COLO668 (cell line): ENCODE measurements at regions not wholly inside any gene's neighbourhood (a gene's known extent, or its start where the extent isn't known, plus 50 kb on each side); places are given as distances from the start of the nearest gene placed in this dataset.

Experiments
- DNase-seq: peaks from one replicate; lab custom pipeline; 2025; ENCODE audit not compliant: unreplicated experiment; lab: John Stamatoyannopoulos, UW

DNA sequence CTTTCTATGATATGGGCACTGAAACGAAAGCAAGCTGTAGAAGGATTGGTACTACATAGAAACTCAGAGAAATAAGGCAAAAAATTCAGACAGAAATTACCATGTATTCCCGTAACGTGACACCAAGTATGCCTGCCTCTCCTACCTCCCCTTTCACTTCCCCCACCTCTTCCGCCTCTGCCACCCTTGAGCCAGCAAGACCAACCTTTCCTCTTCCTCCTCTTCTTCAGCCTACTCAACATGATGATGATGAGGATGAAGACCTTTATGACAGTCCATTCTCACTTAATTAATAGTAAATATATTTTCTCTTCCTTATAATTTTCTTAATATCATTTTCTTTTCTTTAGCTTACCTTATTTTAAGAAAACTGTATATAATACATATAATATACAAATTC is 188.1 kb upstream of the VGLL2 start:
- no peak for DNase-seq

DNA sequence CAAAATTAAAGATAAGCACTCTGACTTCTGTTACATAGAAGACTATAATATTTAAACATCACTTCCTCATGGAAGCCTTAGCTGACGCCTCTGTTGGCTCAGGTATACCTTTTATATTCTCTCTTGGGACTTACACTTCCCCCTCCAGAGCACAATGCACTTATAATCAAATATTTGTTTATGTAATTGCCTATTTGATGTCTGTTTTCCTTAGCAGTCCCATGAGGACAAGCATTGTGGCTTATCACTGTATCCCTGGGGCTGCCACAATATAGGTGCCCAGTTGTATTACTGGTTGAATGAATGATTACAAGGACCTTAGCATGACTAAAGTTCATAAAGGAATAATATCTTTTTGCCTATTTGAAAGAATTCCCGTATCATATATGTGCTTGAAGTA is 186.7 kb upstream of the VGLL2 start:
- DNase-seq, result peak; percentile 32

DNA sequence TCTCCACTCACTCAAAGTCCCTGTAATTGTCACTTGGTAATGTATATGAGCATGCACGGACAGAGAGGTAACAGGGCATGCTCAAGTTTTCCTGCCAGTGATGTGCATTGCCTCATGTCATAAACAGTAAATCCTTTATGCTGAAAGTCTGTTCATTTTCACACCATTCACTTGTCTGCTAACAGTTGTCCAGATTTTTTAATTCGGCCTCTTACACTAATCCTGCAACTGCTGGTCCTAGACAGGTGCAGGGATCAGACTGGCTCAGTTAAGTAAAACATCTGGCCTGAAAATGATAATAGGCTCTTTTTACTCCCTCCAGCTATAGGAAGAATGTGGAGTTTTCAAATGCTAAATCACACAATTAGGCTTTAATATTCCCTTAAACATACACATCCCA is 185.4 kb upstream of the VGLL2 start:
- DNase-seq, result no peak

DNA sequence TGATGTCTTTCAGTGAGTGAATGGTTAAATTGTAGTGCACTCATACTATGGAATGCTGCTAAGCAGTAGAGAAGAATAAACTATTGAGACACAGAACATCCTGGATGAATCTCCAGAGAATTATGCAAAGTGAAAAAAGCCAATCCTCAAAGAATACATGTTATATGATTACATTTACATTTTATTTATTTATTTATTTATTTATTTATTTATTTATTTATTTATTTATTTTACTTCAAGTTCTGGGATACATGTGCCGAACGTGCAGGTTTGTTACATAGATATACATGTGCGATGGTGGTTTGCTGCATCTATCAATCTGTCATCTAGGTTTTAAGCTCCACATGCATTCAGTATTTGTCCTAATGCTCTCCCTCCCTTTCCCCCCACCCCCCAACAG is 175.8 kb upstream of the VGLL2 start:
- DNase-seq, result no peak

DNA sequence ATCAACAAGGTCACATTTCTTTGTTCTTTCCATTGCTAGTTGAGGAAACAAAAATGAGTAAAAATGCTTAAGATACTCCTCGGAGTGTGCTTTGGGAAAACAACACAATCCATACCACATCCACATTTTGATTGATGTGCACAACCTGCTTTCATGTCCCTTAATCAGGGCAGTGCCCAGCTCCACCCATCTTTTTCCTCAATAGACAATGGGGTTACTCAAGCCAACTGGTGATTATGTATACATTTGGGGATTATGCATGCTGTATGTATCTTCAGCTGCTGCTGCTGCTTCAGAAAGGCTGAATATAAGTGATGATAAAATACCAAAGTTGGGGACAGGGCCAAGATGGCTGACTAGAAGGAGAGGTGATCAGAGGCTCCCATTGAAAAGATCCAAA is 155.2 kb upstream of the VGLL2 start:
- DNase-seq, result no peak

DNA sequence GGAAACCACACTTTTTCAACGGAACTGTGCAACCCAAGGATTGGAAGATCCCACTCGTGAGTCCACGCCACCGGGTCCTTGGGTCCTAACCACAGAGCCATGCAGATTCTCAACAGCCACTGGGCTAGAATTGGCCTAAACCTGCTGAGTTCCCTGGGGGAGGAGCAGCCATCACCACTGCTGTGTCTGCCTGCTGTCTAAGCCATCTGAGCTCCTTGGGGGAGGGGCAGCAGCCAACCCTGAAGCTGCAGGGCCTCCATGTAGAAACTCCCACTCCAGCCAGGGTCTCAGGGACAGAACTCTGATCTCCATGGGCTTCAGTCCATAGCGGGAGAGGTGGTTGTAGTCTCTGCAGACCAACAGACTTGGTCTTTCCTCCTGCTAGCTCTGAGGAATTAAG is 154.6 kb upstream of the VGLL2 start:
- DNase-seq, result no peak

DNA sequence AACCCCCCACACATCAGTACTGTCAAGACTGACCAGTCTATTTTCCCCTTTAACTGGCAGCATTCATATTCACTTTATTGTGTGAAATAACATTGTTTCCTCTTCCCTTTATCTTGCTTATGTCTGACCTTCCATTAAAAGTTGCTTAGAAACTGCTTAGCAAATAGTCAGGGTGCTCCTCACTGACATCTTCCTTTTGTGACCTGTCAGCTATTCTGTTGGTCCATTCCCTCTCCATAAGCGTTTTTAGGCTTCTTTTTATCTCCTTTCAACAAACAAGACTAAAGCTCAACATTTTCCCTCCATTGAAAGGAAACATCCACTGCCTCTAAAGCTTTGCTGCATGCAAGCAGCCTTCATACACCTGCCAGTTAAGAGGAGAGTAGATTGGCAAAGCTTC is 147.7 kb upstream of the VGLL2 start:
- DNase-seq, result no peak

DNA sequence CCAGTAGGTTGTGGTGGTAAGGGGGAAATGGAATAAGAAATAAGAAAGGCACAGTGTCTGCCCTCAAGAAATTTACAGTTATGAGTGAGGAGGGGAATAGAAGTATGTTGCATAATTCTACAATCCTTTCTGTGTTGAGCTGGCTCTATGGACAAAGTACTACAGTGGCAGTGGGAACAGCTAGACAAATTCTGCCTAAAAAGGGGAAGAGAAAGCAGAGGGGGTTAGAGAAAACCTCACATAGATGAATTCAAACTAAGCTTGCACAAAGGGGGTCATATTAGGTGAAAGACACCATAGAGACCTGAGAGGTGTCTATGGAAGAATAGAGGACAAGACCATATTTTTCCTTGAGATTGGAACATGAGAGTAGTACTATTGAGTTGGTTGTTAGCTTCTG is 146.9 kb upstream of the VGLL2 start:
- DNase-seq, result no peak

DNA sequence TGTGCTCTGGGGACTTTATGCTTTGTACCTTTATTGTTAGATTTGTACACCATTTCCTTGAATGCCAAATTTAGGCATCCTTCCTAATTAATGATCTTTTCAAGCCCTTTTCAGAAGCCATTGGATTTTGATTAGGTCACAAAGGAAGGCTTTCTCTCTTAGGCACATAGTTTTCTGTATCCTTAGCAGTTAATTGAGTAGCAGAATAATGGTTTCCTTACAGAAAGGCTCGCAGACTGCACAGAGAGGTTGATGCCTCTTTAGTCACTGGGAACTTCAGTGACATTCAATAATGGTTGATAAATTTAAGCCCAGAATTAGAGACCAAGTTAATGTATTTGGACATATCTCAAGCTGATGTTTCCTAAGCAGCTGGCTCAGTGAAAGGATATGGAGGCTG is 139.1 kb upstream of the VGLL2 start:
- no peak for DNase-seq

DNA sequence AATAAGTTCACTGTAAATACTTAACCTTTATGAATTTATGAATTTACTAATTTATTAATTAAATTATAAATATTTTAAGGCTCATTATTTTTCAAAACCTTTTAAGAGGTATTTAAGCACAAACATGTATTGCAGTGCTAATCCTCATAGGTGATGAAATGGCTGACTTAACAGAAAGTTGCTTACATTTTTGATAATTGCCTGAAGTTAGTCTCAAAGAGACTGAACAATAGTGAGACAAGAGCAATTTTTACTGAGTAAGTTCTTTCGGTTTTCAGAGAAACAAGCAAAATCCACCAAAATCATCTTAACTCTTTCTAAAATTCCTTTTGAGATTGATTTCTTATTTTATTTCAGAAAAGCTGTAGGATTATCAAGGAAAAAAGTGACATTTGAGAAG is 137.3 kb upstream of the VGLL2 start:
- no peak for DNase-seq

DNA sequence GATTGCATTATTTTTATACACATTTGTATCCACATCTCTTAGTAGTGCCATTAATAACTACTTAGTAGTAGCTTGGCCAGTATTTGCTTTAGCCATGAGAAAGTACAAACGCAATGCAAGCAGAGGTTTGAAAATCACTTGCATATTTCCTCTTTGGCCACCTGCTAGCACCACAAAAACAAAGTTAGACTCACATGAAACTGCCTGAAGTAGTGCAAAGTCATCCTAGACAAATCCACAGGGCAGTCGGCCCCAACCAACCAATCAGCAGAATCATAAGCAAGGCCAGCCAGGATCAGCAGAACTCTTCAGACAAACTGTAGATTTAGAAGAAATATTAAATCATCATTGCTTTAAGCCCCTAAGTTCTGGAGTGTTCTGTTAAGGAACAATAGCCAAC is 135.2 kb upstream of the VGLL2 start:
- no peak for DNase-seq

DNA sequence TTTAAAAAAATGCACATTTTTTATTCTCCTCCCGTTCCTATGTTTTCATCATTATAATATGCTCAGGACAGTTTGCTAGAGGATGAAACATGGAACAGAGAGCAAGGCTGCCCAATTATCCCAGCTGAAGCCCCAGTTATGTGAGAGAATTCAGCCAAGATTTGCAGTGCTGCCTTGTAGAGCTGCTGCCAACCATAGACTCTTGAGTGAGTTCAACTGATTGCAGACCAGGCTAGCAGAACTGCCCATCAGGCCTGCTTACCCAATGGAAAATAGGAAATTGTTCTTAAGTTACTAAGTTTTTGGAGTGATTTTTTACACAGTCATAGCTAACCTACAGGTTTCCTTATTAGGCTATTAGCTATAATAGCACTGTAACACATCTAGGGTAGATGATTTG is 128.7 kb upstream of the VGLL2 start:
- DNase-seq, result no peak

DNA sequence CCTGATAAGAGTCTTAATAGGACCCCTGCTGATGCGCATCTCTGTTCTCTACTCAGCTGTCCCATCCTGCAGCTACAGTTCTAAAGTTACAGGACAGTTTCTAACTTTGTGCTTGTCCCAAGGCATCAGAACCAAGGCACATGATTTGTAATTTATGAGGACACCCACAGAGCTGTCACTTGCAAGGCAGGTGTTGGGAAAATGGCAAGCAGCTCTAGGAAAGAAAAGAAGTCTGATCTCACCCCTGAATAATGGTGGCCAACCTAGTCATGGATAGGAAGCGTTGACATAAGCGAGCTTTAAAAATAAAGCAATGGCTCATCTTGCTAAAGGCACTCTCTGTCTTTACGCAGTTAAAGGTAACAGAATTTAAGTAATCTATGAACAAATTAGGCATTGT is 127.6 kb upstream of the VGLL2 start:
- no peak for DNase-seq

DNA sequence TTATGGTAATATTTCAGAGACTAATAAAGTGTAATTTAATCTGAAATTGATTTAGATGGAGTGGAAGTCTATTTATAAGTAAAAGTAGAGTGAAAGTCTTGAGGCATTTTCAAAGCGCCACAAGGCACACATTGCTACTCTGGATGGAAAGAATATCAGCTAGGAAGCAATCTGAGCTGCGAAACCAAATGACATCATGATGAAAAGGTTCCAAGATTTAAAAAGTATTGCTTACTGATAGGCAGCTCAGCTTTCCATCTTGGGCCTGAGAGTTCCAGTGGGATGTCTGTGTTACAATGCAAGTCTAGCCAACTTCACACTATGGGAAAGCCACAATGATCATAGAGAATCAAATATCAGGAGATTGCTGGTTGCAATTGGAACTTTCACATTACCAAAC is 126.9 kb upstream of the VGLL2 start:
- no peak for DNase-seq

DNA sequence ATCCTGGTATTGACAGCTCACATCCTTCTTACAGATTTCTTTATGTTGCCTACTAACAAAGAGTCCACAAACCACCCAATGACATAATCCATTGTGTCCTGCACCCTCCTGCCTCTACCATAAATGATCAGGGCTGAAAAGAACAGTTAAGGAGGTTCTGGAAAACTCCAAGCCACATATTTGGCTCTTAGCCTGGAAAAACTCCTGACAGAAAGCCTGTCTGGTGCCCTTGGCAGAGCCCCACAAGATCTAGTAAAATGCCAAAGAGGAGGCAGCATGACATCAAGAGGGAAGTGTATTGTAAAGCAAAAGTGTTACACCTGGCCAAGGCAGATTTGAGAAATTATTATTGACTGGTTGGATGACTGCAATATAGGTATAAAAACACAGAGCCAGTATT is 126.4 kb upstream of the VGLL2 start:
- DNase-seq, result no peak

DNA sequence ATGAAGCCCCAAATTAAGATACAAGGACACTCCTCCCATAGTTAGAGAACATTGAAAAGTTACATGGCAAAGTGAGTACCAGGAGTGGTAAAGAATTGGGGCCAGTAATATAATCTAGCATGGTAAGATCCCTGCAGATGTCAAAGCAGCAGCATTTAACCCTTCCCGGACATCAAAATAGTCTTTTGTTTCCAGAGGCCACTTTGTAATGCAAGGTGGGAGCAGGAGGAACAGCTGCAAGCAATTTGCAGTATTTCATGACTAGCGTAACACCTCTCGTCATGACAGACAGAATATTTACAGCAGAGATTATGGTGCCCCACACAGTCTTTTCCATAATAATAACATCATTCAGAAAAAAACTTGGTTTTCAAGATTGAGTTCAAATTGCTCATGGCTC is 123.2 kb upstream of the VGLL2 start:
- no peak for DNase-seq

DNA sequence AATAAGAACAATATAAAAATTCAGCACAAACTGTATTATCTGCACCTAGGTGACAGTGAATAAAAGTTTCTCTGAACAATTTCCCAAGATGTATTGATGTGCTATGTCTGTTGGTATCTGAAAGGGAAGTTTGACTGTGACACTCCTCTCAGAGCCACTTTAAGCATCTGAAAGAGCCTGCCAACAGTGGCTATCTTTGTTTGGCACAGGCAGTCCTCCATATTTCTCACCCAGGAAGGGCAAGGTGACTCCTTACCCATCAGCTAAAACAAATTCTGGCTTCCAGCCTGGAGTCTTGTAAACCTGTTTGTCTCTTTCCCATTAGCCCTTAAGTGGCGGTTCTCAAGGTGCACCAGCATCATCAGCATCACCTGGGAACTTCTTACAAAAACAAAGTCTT is 122.4 kb upstream of the VGLL2 start:
- no peak for DNase-seq

DNA sequence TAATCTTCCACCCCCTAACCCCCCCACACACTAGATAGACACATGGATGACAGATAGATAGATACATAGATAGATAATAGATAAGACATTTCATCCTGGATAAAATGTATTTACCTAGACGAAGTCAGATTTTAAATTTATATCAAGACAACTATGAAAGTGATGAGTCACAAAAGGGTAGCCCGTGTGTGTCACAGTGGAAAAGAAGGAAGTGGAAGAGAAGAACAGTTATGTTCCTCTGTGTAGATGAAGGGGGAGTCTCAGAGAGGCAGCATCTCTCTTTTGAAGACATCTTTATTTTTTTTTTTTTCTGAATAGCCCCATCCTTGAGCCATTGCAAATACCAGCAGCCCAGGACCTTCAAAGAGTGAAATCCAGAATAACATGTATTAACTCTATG is 121.7 kb upstream of the VGLL2 start:
- DNase-seq, result no peak

DNA sequence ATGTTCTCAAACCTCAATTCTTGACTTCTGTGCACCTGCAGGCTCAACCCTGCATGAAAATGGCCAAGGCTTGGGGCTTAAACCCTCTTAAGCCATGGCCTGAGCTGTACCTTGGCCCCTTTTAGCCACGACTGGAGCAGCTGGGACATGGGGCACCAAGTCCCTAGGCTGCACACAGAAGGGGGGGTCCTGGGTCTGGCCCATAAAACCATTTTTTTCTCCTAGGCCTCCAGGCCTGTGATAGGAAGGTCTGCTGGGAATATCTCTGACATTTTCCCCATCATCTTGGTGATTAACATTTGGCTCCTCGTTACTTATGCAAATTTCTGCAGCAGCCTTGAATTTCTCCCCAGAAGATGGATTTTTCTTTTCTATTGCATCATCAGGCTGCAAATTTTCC is 119.4 kb upstream of the VGLL2 start:
- no peak for DNase-seq

DNA sequence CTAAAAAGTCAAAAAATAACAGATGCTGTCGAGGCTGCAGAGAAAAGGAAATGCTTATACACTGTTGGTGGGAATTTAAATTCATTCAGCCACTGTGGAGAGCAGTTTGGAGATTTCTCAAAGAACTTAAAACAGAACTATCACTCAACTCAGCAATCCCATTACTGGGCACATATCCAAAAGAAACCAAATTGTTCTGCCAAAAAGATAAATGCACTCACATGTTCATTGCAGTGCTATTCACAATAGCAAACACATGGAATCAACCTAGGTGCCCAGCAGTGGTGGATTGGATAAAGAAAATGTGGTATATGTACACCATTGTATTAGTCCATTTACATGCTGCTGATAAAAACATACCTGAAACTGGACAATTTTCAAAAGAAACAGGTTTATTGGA is 116.0 kb upstream of the VGLL2 start:
- no peak for DNase-seq

DNA sequence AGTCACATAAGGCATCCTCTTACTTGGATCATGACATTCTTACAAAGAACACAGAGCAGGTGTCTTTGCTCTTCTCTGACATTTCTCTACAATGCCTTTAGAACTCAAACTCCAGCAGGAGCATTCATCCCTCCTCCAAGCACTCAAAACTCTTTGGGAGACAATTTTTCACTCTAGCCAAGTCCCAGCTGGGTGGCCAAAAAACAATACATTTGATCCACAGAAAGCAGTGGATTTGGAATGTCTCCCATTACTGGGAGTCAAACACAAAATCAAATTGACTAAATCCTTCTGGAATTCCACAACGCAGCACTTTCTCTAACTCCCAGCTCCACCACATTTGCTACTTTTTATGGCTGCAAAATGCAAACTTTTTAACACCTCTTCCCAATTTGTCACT is 108.6 kb upstream of the VGLL2 start:
- DNase-seq, result no peak

DNA sequence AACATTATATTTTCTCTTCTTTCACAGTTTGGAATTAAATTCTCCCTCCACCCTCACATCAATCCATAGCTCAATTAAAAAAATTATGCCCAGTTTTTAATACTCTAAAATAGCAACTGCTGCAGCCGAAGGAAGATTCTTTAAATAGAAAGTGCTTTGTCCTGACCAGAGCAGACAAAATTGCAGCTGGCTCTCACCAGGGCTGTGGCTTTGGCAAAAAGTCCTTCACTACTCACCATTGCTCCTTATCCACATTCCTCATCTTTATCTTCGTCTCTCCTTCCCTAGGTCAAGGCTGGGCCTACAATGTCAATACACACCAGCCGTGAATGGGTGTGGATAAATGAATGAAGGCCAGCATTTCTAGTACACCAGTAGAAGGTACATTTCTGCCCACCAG is 107.9 kb upstream of the VGLL2 start:
- DNase-seq, result no peak

DNA sequence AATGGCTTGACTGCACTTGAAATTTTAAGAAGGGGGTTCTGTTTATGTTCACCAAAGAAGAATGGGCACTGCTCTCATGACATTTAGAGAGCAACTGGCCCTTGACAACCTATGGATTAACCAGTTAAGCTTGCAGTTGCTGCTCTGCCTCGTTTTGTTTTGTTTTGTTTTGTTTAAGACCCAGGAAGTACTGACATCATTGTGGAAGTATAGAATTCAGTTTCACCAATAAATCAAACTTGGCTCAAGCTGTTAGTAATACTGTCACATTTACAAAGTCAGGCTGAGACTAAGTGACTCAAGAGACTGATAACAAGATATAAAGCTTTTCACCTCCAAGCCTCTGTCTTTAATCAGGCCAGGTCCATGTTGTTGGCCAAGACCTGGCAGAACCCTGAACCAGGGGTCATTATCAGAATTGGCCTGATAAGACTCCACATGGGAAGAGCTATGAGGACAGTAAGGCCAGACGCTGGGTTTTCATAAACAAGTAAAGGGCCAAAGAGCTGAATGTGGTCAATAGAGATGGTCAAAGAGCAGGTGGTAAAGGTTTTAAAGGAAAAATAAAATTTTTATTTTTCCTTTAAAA is 99.4 kb upstream of the VGLL2 start:
- no peak for DNase-seq
